Stromal cell of bone marrow (primary cell): ENCODE measurements at regions not wholly inside any gene's neighbourhood (a gene's known extent, or its start where the extent isn't known, plus 50 kb on each side); places are given as distances from the start of the nearest gene placed in this dataset.
"Not testable (repeated sequence)": the region's sequence is repeated elsewhere in the genome, so short reads cannot be mapped to it uniquely, and the experiment has no call there.

Source experiments
- DNase-seq: peaks from one replicate; pipeline ENCODE4 v3.0.0-alpha.2; 2012; ENCODE audit warnings: low read depth

- DNase-seq = no peak
Observed at GRCh38 chr12:83931451-83931850, 981.1 kb downstream of the SLC6A15 start.

- not testable (repeated sequence) for DNase-seq
Observed at GRCh38 chr12:83929792-83930191, 982.8 kb downstream of the SLC6A15 start.

DNA sequence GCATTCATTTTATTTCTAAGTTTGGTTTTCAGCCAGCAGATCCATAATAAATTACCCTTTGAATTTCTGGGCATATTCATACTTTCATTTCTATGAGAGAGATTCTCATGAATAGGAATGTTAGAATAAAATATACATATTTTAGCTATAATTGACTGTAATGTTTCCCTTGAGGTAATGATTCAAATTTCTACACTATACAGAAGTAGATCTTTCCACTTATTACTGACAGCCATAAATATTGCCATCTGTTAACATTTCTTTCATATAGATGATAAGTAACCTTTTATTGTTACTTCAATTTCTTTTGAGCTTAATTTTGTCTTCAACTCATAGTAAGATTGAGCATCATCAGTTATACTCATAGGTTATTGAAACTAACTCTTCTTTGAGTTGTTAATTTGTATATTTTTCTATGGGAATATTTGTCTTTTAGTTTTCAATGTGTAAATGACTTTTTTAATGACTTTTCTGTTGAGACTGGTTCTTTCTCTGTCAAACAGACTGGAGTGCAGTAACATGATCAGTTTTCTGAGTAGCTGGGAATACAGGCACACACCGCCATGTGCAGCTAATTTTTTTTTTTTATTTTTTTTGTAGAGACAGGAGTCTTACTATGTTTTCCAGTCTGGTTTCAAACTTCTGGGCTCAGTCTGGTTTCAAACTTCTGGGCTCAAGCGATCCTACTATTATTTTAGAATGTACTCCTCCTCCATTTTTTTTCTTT, 991.6 kb downstream of the SLC6A15 start:
- no peak for DNase-seq

DNA sequence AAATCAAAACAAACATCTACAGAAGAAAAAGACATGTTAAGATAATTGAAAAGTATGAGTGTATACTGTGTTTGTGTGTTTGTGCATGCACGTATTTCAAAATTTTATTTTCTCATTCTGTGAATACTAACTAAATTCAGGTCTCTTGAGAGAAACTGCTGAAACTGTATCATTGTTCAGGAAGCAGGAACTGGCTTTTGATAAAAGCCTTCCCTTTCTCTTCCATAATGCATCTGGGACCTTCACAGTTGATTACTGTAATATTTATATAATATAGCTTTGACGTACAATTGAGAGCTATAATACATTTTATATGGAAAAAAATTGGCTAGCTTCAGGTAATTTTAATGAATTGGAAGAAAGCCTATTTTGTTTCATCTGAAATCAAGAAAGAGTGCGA, 993.5 kb downstream of the SLC6A15 start:
- DNase-seq = no peak

- no peak for DNase-seq
Observed at GRCh38 chr12:83904175-83904574, 1008.4 kb downstream of the SLC6A15 start.

GRCh38 chr12:83896416-83896815, 1016.2 kb downstream of the SLC6A15 start:
- DNase-seq = no peak

DNA sequence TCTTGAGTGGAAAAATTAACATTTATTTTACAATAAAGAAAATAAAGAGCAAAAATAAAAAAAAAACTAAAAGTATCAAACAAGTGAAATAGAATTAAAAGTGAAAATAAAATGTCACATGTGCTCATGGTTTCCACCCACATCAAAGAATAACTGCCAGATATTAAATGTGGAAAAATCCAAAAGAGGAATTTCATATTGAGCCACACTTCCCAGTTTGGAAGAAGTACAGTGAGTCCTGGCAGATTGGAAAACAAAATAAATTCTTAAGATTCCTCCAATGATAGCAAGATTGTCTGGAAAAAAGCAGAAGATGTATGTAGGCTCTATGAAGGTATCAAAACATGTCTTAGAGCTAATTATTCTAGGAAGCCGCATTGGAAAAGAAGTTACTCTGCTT, 1019.5 kb downstream of the SLC6A15 start:
- DNase-seq = no peak

DNA sequence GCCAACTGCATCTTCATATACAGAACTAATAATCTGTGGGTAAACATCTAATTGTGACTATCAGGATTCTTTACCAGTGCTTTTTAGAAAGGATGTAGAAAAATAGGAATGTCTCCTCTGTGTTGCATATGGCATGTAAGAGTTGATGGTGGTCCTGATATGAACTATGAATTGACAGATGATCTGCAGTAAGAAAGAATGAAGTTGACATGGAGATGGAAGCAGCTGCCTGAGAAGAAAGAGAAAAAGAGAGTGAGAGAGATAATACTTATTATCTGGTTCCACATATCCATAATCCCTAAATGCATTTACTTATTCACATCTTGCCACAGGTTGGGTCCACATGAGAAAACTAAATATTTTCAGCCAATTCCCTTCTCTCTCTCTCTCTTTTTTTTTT, 1022.9 kb downstream of the SLC6A15 start:
- DNase-seq = no peak

DNA sequence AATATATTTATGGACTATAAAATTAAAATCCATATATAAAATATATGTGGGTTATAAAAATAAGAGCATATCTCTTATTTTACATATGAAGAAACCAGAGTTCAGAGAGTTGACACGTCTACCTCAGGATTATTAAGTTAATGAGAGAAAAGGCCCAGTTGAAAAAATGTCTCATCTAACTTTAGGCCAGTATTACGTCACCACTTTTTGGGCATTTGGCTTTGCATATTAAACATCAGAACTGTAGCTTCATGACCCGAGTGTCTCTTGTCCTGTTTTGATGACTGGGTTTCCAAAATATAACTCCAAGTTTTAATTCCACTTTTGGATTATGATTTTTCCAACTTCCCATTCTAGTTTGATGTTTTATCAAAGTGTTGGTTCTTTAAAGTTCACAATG, 1026.1 kb downstream of the SLC6A15 start:
- no peak for DNase-seq

DNA sequence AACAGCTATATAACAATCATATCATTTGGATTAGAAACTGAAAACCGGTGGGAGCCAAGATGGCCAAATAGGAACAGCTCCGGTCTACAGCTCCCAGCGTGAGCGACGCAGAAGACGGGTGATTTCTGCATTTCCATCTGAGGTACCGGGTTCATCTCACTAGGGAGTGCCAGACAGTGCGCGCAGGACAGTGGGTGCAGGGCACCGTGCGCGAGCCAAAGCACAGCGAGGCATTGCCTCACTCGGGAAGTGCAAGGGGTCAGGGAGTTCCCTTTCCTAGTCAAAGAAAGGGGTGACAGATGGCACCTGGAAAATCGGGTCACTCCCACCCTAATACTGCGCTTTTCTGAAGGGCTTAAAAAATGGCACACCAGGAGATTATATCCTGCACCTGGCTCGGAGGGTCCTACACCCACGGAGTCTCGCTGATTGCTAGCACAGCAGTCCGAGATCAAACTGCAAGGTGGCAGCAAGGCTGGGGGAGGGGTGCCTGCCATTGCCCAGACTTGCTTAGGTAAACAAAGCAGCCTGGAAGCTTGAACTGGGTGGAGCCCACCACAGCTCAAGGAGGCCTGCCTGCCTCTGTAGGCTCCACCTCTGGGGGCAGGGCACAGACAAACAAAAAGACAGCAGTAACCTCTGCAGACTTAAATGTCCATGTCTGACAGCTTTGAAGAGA, 1041.5 kb downstream of the SLC6A15 start:
- not testable (repeated sequence) for DNase-seq

- no peak for DNase-seq
Observed at GRCh38 chr12:83866477-83866876, 1046.1 kb downstream of the SLC6A15 start.

DNA sequence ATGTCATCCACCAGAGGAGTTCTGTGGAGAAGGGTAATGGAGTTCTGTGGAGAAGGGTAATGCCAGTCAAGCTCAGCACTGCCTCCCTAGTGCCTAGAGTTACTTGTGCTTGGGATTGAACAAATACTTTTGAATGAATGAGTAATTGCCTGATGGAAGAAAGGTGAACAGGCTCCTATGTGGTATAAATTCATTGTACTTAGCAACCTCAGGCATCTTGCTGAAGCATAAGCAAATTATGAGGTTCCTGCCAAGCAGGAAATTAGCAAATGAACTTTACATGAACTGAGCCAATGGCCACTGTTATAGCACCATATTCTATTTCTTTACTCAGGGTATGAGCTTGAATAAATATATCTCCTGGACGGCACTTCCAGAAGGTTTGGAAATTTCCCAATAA, 1047.2 kb downstream of the SLC6A15 start:
- no peak for DNase-seq

DNA sequence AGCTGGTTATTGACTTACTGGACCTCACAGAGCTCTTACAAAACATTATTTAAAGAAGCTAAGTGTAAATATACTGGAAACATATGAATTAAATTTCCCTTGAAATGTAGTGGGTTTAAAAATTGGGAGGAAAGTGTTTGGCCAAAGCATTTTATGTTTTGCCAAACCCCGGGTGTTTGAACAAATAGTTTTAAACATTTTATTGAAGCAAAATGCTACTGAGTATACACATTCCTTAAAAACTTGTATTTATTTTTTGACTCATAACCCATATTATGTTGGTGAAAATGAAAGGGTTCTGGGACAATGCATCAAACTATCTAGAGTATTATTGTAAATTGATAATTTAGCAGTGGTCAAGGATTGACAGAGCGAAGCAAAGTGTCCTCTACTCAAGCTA, 1048.5 kb downstream of the SLC6A15 start:
- peak; percentile 6 for DNase-seq

- no peak for DNase-seq
Observed at GRCh38 chr12:83859021-83859420, 1053.6 kb downstream of the SLC6A15 start.

GRCh38 chr12:83856803-83857202, 1055.8 kb downstream of the SLC6A15 start:
- DNase-seq = no peak

DNA sequence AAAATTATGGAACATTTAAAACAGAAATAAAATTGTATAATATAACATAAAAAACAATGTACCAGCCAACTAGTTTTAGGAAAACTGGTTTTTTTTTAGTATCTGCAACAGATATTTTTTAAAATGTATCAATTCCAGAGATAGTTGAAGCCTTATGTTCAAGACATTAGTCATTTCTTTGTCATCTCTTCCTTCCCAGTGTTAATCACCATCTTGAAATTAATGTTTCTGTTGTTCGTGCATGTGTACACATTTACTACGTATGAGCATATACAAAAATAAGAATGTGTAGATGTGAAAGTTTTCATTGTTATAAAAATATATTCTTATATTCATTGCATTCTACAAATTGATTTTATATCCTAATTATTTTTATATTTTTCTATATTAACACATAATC, 1062.1 kb downstream of the SLC6A15 start:
- DNase-seq = no peak

DNA sequence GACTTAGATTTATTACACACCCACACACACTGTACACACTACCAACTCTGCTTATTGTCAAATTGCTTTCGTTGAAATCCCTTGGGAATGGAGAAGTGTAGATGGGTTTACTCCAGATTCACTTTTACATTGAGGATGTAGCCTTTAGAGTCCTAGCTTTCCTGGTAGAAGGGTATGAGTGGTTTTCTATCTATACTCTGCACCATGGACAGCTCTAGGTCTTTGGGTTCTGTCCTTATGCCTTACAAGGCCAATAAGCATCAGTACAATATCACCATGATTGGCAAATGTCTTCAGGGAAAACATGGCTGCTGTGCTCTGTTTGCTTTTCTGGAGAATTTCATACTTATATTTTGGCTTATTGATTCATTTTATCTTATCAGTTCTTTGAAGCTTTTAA, 1063.9 kb downstream of the SLC6A15 start:
- no peak for DNase-seq

GRCh38 chr12:83843541-83843940, 1069.1 kb downstream of the SLC6A15 start:
- DNase-seq = no peak

DNA sequence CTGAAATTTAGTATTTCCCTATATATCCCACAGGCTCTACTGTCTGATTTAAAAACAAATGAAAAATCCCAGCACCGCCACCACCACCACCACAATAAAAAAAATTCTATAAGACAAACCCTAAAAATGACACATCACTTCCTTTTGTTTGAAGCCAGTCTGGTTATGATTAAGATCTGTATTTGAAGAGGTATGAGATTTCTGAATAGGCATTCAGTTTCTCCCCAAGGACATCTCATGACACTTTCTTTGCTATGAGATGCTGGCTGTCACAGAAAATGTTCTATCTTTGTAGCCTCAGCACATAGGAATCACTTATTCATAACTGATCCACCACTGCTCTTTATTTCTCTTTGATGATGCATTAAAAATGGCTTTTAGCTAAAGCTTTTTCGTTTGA, 1071.0 kb downstream of the SLC6A15 start:
- DNase-seq = no peak

GRCh38 chr12:83827860-83828259, 1084.7 kb downstream of the SLC6A15 start:
- DNase-seq = no peak

DNA sequence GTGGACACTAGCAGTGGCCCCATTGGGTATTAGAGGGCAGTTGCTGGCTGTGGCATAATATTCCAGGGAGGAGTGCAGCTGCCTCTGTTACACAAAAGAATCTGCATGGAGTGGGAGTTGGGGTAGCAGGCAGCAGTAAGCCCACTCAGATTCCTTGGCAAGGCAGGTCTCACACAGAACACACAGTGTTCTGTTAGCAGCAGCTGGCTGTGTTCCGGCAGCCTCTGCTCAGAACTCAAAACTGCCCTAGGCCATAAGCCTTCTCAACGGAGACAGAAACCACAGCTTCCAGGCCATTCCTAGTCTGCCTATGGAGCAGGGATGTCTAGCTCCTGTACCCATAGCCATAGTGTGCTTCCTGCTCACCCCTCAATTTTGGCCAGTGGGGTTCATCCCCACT, 1085.4 kb downstream of the SLC6A15 start:
- no peak for DNase-seq

GRCh38 chr12:83826112-83826511, 1086.5 kb downstream of the SLC6A15 start:
- DNase-seq = no peak

- DNase-seq = no peak
Observed at GRCh38 chr12:83823386-83824045, 1089.1 kb downstream of the SLC6A15 start.
